GM19372 (cell line): ENCODE measurements at regions not wholly inside any gene's neighbourhood (a gene's known extent, or its start where the extent isn't known, plus 50 kb on each side); places are given as distances from the start of the nearest gene placed in this dataset.

Source experiments
- ATAC-seq: cut with Tn5 transposase; IDR thresholded peaks from one replicate; pipeline ENCODE4 v1.9.1; 2021; ENCODE audit warnings: mild to moderate bottlenecking, low read depth, moderate library complexity; ENCODE audit not compliant: unreplicated experiment

GRCh38 chr1:198102454-198102827 is 54.4 kb upstream of the NEK7 start:
- ATAC-seq: no peak

DNA sequence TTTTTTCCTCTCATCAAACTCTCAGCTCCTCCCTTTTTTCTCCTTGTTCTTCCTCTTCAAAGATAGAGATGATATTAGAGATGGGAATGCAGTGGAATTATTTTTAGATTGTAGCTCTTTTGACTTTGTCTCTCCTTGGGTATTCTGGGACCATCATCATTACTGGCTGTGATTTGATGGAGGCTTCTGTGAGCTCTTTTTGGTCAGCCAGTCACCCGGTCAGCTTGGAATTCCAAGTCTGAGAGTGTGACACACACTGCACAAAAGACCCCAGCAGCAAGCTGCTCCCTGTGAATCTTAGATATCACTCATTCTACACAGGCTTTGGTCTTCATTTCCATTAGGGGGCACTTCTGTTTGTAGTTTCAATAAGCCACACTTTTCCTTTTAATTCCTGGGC is 51.6 kb upstream of the NEK7 start:
- ATAC-seq: no peak

- ATAC-seq: no peak
Measured at GRCh38 chr1:198106011-198106410, 50.8 kb upstream of the NEK7 start.
